ENCODE measurements at regions not wholly inside any gene's neighbourhood (a gene's known extent, or its start where the extent isn't known, plus 50 kb on each side); places are given as distances from the start of the nearest gene placed in this dataset.

- TF ChIP-seq CTCF (IDR thresholded peaks at IDR 0.05; ENCODE audit: extremely low read depth in 1 of 2, insufficient read depth in 1 of 2, low read depth in 1 of 2, low read length in 2 of 2) = no peak
- TF ChIP-seq EZH2 (IDR thresholded peaks at IDR 0.05; ENCODE audit: borderline replicate concordance, low read depth, low read length, severe bottlenecking) = no peak
- no peak for TF ChIP-seq POLR2A (IDR thresholded peaks at IDR 0.05; ENCODE audit: low read depth, low read length)
- TF ChIP-seq JUN (IDR thresholded peaks at IDR 0.05; ENCODE audit: borderline replicate concordance, insufficient read depth, insufficient read length, low read depth) = no peak
- no peak for TF ChIP-seq FOS (IDR thresholded peaks at IDR 0.05; ENCODE audit: borderline replicate concordance, insufficient read depth, low read length)
- no peak for TF ChIP-seq MAX (IDR thresholded peaks at IDR 0.05; ENCODE audit: insufficient read depth, insufficient read length)
- no peak for TF ChIP-seq POLR2AphosphoS5 (IDR thresholded peaks at IDR 0.05; ENCODE audit: insufficient read depth, low read depth, low read length)
- no peak for TF ChIP-seq GATA2 (IDR thresholded peaks at IDR 0.05; ENCODE audit: insufficient read depth, insufficient read length, low read depth, low read length)
Observed at GRCh38 chr2:43005975-43006833, 213.8 kb upstream of the HAAO start.

Data from endothelial cell of umbilical vein (primary cell).